HCT116 (cell line): ENCODE measurements at regions not wholly inside any gene's neighbourhood (a gene's known extent, or its start where the extent isn't known, plus 50 kb on each side); places are given as distances from the start of the nearest gene placed in this dataset.

Source experiments
- ATAC-seq: fragments of 200-7000 bp; cut with Tn5 transposase; 2 replicates; pipeline ENCODE4 v1.9.1; 2020; ENCODE audit warnings: mild to moderate bottlenecking, moderate library complexity
- BruUV-seq: library from RNA; stranded (reverse); fragments of 400-500 nt; replicated peaks from 2 replicates; lab custom pipeline; 2021; lab: Mats Ljungman, UMichigan
- CTCF ChIA-PET: fragments of 300-600 bp; sonication (Branson Sonifier 250); formaldehyde crosslinking; loops from one replicate; lab custom pipeline; 2021; ENCODE audit warnings: antibody characterized with exemption; lab: Charles Lee
- POLR2A ChIA-PET: fragments of 300-600, 350-600 bp; sonication (Branson Sonifier 250); formaldehyde crosslinking; loops from one replicate; lab custom pipeline; 2021; ENCODE audit warnings: antibody characterized with exemption; lab: Charles Lee
- RAD21 ChIA-PET, 2 experiments: fragments of 300-600 bp; sonication (Branson Sonifier 250); formaldehyde crosslinking; loops; one replicate each; lab custom pipeline; 2023; ENCODE audit warnings: low total read pairs in 2 of 2; ENCODE audit not compliant: uncharacterized antibody in 2 of 2, unreplicated experiment in 2 of 2, low non-redundant PET in 1 of 2; lab: Charles Lee
- DNase-seq: peaks from one replicate; pipeline ENCODE4 v3.0.0-alpha.2; 2010; ENCODE audit warnings: low read depth, low spot score
- H2AFZ ChIP-seq: fragments of 200-600 bp; shearing (Covaris generic), sonication (generic); 2 replicates; pipeline ENCODE4 v1.6.1; 2017; ENCODE audit warnings: low read depth, mixed run types, mixed read lengths, antibody characterized with exemption, low read length; ENCODE audit not compliant: poor library complexity, severe bottlenecking
- H3K27ac ChIP-seq: 2 replicates; pipeline ENCODE4 v1.5.1; 2012; ENCODE audit warnings: low read depth, low read length
- H3K27me3 ChIP-seq: fragments of 200-600 bp; sonication (generic); 2 replicates; pipeline ENCODE4 v1.6.1; 2016; ENCODE audit warnings: mixed run types, low read length, mixed read lengths; ENCODE audit not compliant: insufficient read depth
- H3K36me3 ChIP-seq, 2 experiments: fragments of 200-500 bp in 1 of 2; fragments of 200-600 bp in 1 of 2; sonication (Bioruptor generic) in 1 of 2; sonication (generic) in 1 of 2; 2 replicates each; pipeline versions ENCODE4 v1.5.1 to v1.6.1; 2014 to 2016; ENCODE audit warnings: low read length in 2 of 2, inconsistent platforms in 1 of 2, mixed read lengths in 1 of 2, mixed run types in 1 of 2; ENCODE audit not compliant: insufficient read depth in 2 of 2, control insufficient read depth in 1 of 2
- H3K4me1 ChIP-seq, 2 experiments: fragments of 200-600 bp in 1 of 2; sonication (generic) in 1 of 2; 2 replicates each; pipeline versions ENCODE4 v1.5.1 to v1.6.1; 2012 to 2017; ENCODE audit warnings: low read length in 2 of 2, inconsistent platforms in 1 of 2, mild to moderate bottlenecking in 1 of 2, mixed read lengths in 1 of 2, mixed run types in 1 of 2, moderate library complexity in 1 of 2; ENCODE audit not compliant: insufficient read depth in 2 of 2, control insufficient read depth in 1 of 2
- H3K4me2 ChIP-seq: fragments of 200-600 bp; sonication (generic); 2 replicates; pipeline ENCODE4 v1.6.1; 2017; ENCODE audit warnings: mixed run types, low read length, mixed read lengths
- H3K4me3 ChIP-seq, 2 experiments: fragments of 200-600 bp in 1 of 2; sonication (generic) in 1 of 2; replicated peaks in 1 of 2; 2 replicates each; pipeline ENCODE4 v1.5.1; 2011 to 2016; ENCODE audit warnings: low read length in 2 of 2, control low read depth in 1 of 2, low read depth in 1 of 2, mild to moderate bottlenecking in 1 of 2, mixed read lengths in 1 of 2, mixed run types in 1 of 2
- H3K79me2 ChIP-seq: fragments of 200-600 bp; sonication (generic); 2 replicates; pipeline ENCODE4 v1.6.1; 2017; ENCODE audit warnings: mild to moderate bottlenecking, mixed run types, low read length, moderate library complexity, mixed read lengths; ENCODE audit not compliant: insufficient read depth
- H3K9ac ChIP-seq: fragments of 200-600 bp; sonication (generic); 2 replicates; pipeline ENCODE4 v1.6.1; 2016; ENCODE audit warnings: low read length, mixed read lengths
- H3K9me2 ChIP-seq: fragments of 200-600 bp; sonication (generic), shearing (Covaris generic); 2 replicates; pipeline ENCODE4 v1.6.1; 2017; ENCODE audit warnings: mixed run types, mild to moderate bottlenecking, moderate library complexity; ENCODE audit not compliant: insufficient read depth
- H3K9me3 ChIP-seq, 2 experiments: fragments of 200-500 bp in 1 of 2; fragments of 200-600 bp in 1 of 2; sonication (Bioruptor generic) in 1 of 2; sonication (generic) in 1 of 2; 2 replicates each; pipeline ENCODE4 v1.6.1; 2014 to 2017; ENCODE audit warnings: low read length in 2 of 2, mixed read lengths in 2 of 2, inconsistent platforms in 1 of 2, low read depth in 1 of 2, mild to moderate bottlenecking in 1 of 2, mixed run types in 1 of 2, moderate library complexity in 1 of 2; ENCODE audit not compliant: control insufficient read depth in 1 of 2, insufficient read depth in 1 of 2
- H4K20me1 ChIP-seq: fragments of 200-600 bp; sonication (generic), shearing (Covaris generic); 2 replicates; pipeline ENCODE4 v1.6.1; 2017; ENCODE audit warnings: mixed run types, mild to moderate bottlenecking, moderate library complexity; ENCODE audit not compliant: insufficient read depth
- CEBPB ChIP-seq: IDR thresholded peaks from 2 replicates; pipeline ENCODE4 v1.6.1; 2012; ENCODE audit warnings: low read depth
- CTCF ChIP-seq, 3 experiments: fragments of 200-600 bp in 1 of 3; sonication (generic) in 1 of 3; IDR thresholded peaks in 2 of 3; conservative IDR thresholded peaks in 1 of 3; 2 replicates each; pipeline ENCODE4 v1.5.1; 2012 to 2017; ENCODE audit warnings: low read depth in 2 of 3, low read length in 2 of 3, antibody characterized with exemption in 1 of 3, borderline replicate concordance in 1 of 3, control low read depth in 1 of 3, mild to moderate bottlenecking in 1 of 3, mixed read lengths in 1 of 3, mixed run types in 1 of 3, moderate library complexity in 1 of 3; ENCODE audit not compliant: insufficient read depth in 1 of 3
- EZH2 ChIP-seq: fragments of 200-600 bp; sonication (generic); IDR thresholded peaks from 2 replicates; pipeline ENCODE4 v1.6.1; 2017; ENCODE audit warnings: antibody characterized with exemption, mixed run types
- FOSL1 ChIP-seq: IDR thresholded peaks from 2 replicates; pipeline ENCODE4 v1.6.1; 2012; ENCODE audit warnings: low read depth
- REST ChIP-seq: IDR thresholded peaks from 2 replicates; pipeline ENCODE4 v1.6.1; 2012; ENCODE audit warnings: low read depth
- SRF ChIP-seq: IDR thresholded peaks from 2 replicates; pipeline ENCODE4 v1.6.1; 2012; ENCODE audit warnings: low read depth
- TCF7L2 ChIP-seq: IDR thresholded peaks from 2 replicates; pipeline ENCODE4 v1.7.0; 2011; ENCODE audit warnings: borderline replicate concordance, inconsistent platforms; ENCODE audit not compliant: insufficient read depth, insufficient read length; ENCODE audit errors: extremely low read depth
- YY1 ChIP-seq: IDR thresholded peaks from 2 replicates; pipeline ENCODE4 v1.6.1; 2011; ENCODE audit warnings: low read length, low read depth, moderate library complexity, mild to moderate bottlenecking; ENCODE audit not compliant: insufficient replicate concordance; ENCODE audit errors: extremely low read depth
- ZBTB33 ChIP-seq: IDR thresholded peaks from 2 replicates; pipeline ENCODE4 v1.6.1; 2011; ENCODE audit warnings: mild to moderate bottlenecking, low read length, moderate library complexity; ENCODE audit not compliant: insufficient replicate concordance; ENCODE audit errors: extremely low read depth
- intact Hi-C: fragments of 100-400 bp; cut with micrococcal nuclease; formaldehyde crosslinking; loops from 2 replicates; pipeline ENCODE4 v1.10.0; 2022
- TF ChIP-seq, protein P1 (sequence below): IDR thresholded peaks from 2 replicates; pipeline ENCODE4 v1.6.1; 2012

- no peak for ATAC-seq
- no peaks in the 10 kb centered on the region for H4K20me1 ChIP-seq
- no peaks in the 10 kb centered on the region; a peak in 1 of 4 replicates for H3K9me3 ChIP-seq
- H3K4me3 ChIP-seq, result no peak overlapping the region
- no peaks in the 10 kb centered on the region for H3K4me1 ChIP-seq
- no peak overlapping the region for H2AFZ ChIP-seq
- ChIA-PET RAD21 (no interaction called here), POLR2A (no interaction called here), CTCF (no interaction called here)
- H3K36me3 ChIP-seq, result no peaks in the 10 kb centered on the region
- intact Hi-C loops, result no loop called here
- no peak for TF ChIP-seq SRF
- TF ChIP-seq EZH2, result no peak
- no peak for TF ChIP-seq CEBPB
- no peak for TF ChIP-seq YY1
- TF ChIP-seq FOSL1, result no peak
- TF ChIP-seq TCF7L2, result no peak
- no peak for TF ChIP-seq ZBTB33
- no peak for TF ChIP-seq REST
- TF ChIP-seq, protein P1, sequence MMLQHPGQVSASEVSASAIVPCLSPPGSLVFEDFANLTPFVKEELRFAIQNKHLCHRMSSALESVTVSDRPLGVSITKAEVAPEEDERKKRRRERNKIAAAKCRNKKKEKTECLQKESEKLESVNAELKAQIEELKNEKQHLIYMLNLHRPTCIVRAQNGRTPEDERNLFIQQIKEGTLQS, result no peak
- TF ChIP-seq CTCF (IDR thresholded peaks at IDR 0.05 in 2 of 3, conservative IDR thresholded peaks at IDR 0.05 in 1 of 3; ENCODE audit: borderline replicate concordance in 1 of 3, insufficient read depth in 1 of 3, low read depth in 2 of 3, low read length in 2 of 3), result no peak
- H3K27me3 ChIP-seq, result no peaks in the 10 kb centered on the region
- H3K4me2 ChIP-seq, result no peak overlapping the region
- no peak for DNase-seq
- no peak overlapping the region for H3K9ac ChIP-seq
- BruUV-seq, result no TSS peak
- no peak overlapping the region for H3K27ac ChIP-seq
- H3K9me2 ChIP-seq, result no peaks in the 10 kb centered on the region
- H3K79me2 ChIP-seq, result no peaks in the 10 kb centered on the region
Observed at GRCh38 chr14:42437809-42438208, 831.1 kb downstream of the LRFN5 start.
